ENCODE measurements at regions not wholly inside any gene's neighbourhood (a gene's known extent, or its start where the extent isn't known, plus 50 kb on each side); places are given as distances from the start of the nearest gene placed in this dataset.
"Not testable (repeated sequence)": the region's sequence is repeated elsewhere in the genome, so short reads cannot be mapped to it uniquely, and the experiment has no call there.

DNA sequence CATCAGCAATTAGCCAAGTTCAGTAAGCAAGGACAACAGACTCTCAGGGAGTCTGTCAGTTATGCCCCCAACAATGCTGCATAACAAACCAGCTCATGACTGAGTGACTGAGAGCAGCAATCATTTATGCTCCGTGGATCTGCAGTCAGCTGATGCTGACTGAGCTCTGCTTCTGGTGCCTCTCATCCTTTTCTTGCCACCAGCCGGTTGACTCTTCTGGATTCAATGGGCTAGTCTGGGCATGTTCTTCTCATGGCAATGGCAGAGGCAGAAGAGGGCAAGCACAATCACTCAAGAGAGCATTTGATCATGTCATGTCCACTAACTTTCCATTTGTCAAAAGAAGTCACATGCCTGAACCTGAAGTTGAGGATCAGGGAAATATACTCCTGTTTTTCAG, 157.0 kb upstream of the NTRK2 start:
- DNase-seq = no peak

DNA sequence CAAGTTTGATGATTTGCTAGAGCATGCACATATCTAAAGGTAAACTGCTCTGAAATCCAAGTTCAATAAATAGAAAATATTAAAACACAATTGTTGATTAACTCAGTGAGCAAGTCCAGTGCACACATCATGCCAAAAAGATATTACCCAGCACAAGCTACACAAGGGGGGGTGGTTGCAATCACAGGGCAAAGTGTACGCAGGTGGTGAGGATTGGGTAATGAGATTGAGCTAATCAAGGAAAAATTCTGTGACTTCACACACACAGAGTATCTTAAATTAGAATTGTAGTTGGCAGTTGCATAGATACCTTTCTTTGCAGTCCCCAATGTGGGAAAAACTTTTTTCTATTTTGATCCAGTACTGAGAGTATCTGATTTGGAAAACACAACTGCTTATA, 156.1 kb upstream of the NTRK2 start:
- DNase-seq = no peak

DNA sequence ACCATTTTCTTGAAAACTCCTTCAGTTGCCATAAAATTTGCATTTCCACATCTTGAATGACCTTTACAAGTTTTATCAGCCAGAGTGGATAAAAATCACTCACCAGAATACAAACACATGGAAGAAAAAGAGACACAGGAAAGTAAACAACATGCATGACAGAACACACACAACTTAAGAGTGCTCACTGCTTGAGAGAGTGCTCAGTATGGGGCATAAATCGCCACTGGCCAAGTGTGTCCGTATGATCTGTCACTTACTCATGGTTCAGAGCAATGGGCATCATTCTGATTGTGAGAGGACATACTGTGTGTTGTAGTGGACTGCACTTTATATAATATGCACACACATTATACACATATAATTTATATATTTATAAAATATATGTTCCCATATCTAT, 155.6 kb upstream of the NTRK2 start:
- no peak for DNase-seq

DNA sequence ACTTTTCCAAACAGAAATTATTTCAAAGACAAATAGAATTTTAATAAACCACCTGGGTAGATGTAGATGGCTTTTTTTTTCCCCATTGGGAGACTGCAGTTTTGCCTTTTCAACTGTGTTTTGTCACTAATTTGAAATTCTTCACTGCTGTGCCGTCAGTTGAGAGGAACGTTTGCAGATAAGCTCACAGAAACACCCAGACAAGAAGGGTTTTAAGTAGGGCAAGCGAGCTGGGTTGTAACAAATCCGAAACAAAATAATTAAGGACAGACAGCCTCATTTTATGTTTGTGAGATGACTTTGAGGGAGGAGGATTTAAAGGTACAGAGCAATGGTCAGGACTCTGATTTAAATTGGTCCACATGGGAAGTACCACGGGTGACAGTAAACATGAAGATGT, 155.1 kb upstream of the NTRK2 start:
- DNase-seq = no peak

DNA sequence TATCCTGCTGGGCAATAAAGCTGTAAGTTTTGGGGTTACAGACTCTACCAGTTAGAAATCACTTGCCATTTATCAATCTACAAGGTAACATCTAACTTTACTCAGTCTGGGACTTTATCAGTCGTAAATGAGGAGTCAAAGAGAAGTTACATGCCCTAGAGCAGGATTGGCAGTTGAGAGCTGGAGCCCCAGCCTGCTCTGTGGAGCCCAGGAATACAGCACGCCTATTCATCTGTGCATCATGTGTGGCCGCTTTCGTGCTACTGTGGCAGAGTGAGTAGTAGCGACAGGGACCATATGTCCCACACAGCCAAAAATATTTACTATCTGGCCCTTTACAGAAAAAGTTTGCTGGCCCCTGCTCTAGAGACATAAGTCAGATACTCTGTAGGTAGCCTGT, 152.5 kb upstream of the NTRK2 start:
- no peak for DNase-seq

DNA sequence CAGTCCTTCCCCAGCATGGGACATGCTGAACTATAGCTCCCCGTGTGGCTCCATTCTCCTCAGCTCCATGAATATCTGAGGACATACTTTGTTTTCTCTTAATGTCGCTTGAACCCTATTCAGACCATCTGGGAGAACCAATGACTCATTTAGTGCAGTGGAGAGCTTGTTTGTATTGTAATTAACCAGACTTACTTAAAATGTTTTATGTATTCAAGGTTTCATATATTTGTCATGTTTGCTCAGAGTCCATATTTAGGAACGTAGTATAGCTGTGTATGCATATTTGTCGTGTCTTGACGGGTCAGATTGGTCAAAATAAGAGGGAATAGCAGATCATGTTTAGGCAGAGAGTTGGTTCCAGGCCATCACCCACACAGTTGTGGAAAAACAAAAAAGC, 150.1 kb upstream of the NTRK2 start:
- DNase-seq = no peak

DNA sequence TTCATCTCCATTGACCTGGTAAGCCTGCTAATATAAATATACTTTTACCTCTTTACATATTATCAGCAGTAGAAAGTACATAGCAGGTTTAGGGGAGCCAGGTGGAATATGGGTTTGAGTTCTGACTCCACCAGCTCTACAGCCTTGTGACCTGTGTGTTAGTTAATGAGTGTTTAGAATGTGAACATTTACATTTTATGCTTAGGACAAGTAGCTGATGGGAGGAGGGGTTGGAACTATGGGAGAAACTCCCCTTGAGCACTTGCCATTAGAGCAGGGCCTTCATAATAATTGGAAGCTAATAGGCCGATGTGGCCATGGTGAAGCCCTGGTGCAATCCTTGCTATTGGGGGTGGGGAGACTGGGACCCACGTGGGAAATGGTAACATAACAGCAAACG, 148.3 kb upstream of the NTRK2 start:
- no peak for DNase-seq

DNA sequence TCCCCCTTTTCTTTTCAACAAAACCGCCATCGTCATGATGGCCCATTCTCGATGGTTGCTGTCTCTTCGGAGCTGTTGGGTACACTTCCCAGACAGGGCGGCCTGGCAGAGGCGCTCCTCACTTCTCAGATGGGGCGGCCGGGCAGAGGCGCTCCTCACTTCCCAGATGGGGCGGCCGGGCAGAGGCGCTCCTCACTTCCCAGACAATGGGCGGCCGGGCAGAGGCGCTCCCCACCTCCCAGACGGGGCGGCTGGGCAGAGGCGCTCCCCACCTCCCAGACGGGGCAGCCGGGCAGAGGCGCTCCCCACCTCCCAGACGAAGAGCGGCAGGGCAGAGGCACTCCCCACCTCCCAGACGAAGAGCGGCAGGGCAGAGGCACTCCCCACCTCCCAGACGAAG, 143.3 kb upstream of the NTRK2 start:
- DNase-seq = not testable (repeated sequence)

DNA sequence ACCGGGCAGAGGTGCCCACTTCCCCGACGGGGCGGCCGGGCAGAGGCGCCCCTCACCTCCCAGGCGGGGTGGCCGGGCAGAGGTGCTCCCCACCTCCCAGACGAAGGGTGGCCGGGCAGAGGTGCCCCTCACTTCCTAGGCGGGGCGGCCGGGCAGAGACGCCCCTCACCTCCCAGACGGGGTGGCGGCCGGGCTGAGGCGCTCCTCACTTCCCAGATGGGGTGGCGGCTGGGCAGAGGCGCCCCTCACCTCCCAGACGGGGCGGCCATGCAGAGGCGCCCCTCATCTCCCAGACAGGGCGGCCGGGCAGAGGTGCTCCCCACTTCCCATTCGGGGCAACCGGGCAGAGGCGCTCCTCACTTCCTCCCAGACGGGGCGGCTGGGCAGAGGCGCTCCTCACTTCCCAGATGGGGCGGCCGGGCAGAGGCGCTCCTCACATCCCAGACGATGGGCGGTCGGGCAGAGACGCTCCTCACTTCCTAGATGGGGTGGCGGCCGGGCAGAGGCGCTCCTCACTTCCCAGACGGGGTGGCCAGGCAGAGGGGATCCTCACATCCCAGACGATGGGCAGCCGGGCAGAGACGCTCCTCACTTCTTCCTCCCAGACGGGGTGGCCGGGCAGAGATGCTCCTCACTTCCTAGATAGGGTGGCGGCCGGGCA, 142.3 kb upstream of the NTRK2 start:
- DNase-seq = not testable (repeated sequence)

DNA sequence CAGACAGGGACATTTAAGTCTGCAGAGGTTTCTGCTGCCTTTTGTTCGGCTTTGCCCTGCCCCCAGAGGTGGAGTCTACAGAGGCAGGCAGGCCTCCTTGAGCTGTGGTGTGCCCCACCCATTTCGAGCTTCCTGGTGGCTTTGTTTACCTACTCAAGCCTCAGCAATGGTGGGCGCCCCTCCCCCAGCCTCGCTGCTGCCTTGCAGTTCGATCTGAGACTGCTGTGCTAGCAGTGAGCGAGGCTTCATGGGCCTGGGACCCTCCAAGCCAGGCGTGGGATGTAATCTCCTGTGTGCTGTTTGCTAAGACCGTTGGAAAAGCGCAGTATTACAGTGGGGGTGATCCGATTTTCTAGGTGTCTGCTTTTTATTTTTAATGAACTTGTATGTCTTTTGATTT, 133.6 kb upstream of the NTRK2 start:
- DNase-seq = not testable (repeated sequence)

DNA sequence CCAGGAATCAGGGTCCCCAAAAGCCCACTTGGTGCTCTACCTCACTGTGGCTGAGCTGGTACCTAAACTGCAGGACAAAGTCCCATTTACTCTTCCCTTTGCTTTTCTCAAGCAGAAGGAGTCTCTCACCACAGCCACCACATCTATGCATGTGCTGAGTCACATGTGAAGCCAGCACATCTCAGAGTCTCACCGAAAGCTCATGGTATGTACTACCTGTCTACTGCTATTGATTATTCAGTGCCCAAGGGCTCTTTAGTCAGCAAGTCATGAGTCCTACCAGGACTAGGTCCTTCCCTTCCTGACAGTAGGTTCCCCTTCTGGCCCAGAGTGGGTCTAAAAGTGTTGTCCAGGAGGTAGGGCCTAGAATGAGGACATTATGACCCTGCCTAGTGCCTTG, 130.7 kb upstream of the NTRK2 start:
- no peak for DNase-seq

DNA sequence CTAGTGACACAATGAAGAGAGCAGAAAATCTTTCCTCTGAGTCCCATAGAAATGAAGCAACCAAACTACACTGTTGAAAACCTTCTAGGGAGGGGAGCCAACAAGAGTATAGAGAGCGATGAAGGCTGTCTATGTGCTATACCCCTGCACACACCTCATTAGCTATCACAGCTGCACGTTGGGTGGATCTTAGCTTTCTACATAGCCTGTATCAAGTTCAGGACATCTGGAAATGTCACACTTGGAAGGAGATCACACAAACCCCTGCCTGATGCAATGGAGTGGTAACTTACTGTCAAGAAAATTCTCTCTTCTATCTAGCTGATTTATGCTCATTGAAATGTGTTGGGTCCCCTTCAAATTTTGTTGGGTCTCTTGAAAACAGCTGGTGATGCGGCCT, 127.0 kb upstream of the NTRK2 start:
- DNase-seq = no peak

DNA sequence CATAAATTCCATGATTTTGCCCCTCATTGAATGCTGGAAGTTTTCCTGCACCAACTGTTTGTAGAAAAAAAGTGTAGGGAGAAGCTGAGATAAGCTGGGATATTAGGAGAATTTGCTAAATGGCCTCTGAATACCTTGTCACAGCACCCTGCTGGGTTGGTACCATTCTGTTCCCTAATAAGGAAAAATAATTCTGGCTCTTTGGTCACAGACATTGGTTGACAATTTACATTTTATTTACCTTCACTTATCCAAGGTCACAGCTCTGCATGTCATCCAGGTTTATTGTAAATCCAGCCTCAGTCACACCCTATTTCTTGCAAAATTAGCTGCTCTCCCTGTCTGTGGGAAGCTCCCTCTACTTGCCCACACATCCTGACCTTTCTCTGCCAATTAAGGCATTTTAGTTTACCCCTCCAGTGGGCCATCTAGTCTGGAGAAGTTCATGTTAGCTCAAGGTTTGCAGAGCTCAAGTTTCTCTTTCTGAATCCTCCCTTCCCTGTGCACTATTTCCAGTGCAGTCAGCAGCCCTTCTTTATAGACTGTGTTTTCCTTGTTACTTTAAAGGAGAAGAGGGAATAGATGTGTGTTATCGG, 115.4 kb upstream of the NTRK2 start:
- DNase-seq = no peak

DNA sequence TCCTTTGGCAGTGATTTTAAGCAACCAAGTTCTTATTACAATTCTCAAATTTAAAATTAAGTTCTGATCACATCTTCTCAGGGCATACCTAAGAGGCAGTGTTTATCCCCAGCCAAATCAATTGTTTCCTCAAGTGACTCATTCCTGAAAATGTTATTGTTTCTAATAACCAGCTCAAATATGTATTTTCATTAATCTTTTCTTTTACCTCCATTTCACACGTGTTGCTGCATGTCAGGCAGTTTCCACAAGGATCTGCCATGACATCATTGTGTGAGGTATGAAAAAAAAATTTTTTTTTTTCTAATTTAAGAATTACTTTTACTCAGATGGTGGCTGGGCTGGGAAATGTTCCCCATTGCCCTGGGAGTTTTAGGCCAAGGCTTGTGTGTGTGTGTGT, 113.0 kb upstream of the NTRK2 start:
- DNase-seq = no peak

DNA sequence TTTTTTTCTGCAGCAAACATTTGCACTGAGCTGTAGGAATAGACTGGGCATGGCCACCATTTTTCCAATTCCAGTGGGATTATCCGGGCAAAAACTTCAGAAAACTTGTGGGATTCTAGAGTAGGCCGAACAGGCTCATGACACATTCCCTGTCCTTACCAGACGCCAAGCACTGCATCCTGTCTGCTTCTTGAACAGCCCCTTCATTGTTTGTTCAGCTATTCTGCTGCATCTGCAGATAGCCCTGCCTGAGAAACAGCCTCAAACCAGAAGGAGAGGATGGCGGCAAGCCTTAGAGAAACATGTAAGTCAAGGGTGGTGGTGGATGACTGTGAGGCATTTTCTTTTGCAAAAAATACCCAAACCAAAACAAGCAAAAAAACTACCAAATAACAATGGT, 111.8 kb upstream of the NTRK2 start:
- no peak for DNase-seq

DNA sequence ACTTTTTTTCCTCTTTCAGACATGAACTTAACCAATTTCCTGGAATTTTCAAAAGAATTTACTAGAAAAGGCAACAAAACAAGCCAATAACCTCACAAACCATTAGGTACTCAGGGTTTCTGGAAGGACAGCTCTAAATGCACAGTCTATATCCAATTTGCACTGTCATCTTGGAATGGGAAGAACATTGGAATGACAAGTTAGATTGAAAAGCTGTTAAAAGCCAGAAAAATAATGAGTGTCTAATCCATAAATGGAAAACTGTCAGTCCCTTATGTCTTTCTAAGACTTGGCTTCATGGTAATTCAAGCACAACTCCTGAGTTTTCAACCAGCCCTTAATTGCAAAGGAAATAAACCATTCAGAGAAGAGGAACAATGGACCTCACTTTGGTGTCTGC, 105.8 kb upstream of the NTRK2 start:
- no peak for DNase-seq

DNA sequence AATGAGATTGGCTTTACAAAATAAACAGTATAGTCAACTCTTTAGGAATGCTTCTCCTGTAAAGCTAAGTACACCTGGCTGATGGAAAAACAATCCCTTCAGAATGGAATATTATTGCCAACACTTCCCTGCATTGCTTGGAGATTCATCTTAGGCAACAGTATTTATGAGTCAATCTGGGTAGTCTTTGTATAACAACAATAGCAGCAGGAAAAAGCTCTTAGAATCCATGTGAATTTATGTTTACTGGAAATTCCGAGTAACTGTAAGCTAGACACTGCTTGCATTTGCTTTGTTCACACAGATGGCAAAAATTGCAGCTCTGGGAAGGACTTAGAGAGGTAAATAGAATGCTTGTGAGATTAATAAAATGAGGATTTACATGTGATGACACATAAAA, 101.7 kb upstream of the NTRK2 start:
- DNase-seq = no peak

DNA sequence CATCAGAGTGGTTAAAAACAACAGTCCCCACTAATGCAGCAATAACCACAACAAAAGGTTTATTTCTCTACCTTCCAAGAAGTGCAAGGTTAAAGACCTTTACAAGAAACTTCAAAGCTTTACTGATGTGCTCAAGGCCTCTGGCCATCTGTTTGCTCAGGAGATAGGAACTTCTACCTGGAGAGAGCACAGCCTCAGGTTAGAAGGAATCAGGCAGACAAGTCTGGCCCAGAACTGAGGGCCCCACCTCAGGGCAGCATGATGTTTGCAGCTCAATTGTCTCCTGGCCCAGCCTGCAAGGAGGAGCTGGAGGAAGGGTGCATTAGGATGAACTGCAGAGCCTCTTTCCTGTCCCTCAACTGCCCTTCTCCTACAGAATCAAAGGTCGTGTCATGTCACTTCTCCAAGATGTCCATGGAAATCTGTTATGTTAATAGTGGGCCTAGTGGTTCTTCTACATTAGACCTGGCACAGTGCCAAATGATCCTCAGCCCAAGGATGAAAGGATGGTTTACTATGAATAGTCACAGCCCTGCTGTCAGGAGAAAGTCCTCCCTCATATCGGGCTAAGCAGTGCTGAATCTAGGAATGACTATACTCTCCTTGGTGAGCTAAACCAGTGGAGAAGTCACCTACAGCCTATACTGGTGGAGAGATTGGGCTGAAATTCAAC, 98.9 kb upstream of the NTRK2 start:
- DNase-seq = no peak

DNA sequence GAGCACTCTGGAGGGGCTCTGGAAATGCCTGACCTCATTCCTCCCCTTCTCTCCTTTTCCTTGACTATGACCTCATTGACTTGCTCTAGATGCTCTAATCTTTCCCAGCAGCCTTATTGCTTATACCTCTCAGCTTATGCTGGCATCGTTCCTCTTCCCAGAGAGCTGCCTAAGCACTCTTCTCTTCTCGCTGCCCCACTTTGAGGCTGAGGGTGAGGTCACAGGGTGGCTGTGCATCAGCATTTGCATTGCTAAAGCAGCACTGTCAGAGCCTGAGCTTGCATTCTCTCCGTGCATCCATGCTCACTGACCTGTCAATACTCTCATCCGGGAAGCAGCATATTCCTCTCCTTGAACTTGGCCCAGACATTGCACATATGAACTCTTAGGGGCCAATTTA, 96.4 kb upstream of the NTRK2 start:
- no peak for DNase-seq

DNA sequence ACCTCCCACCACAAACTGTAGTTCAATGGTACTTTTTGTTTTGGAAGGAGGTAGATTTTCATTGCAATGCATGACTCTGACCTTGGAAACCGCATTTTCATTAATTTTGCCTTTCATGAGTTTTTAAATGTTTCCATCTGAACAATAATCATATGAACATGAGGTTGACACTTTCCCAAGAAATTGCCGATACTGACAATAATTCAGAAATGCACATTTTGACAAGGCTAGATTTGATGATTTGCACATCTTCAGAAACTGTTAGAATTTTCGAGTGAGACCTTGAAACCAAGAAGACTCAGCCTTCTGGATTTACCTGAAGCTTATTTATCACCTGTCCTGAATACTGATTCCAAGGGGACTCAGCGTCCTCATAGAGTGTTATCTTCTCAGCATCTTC, 93.8 kb upstream of the NTRK2 start:
- no peak for DNase-seq

DNA sequence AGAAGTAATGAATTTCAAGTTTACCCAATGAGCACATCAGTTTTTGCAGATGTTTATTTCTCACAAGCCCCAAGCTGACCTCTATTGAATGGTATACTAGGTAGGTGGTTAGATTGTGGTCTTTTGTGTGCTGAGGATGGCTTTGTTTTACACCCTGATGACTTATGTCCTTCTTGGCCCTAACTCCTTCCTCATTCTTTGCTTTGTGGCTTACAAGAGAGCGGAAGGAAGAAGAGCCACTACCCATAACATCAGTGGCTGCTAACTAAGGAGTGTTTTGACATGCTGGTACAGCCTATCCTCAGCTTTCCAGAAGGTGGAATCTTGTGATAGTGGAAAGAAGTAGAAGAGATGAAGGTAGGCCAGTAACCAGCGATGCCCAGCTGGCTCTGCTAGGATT, 85.7 kb upstream of the NTRK2 start:
- no peak for DNase-seq

DNA sequence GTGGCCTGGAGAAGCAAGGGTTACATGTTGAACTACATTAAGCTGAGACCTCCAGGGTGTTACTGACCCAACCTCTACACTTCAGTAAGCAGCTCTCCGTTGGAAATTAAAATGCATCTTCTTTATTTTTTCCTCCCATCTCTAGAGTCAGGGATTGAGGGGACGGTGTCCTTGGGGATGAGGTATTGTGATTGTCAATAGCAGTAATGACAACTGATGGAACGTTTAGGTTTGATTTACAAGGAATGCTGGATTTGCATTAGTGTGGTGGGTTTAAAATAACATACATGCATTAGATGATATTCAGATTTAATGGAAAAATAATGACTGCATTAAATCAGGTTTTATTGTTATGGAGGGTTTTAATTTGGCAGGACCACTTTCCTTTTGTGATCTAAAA, 82.9 kb upstream of the NTRK2 start:
- no peak for DNase-seq

DNA sequence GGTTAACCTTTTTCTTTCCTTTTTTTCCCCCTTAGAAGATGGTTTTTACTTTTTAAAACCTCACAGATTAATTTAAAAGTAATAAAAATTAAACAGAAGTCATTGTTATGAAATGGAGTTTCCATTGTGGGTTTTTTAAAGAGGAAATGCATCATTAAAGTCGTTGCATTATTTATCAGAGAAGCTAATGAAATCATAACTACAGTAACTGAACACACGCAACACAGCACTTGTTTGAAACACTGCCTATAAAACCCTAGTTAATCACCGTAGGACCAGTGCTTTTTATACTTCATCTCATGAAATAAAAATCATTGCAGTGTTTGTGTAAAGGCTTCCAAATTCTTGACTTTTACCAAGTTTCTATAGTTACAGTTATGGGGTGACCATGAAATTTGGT, 82.4 kb upstream of the NTRK2 start:
- DNase-seq = no peak

DNA sequence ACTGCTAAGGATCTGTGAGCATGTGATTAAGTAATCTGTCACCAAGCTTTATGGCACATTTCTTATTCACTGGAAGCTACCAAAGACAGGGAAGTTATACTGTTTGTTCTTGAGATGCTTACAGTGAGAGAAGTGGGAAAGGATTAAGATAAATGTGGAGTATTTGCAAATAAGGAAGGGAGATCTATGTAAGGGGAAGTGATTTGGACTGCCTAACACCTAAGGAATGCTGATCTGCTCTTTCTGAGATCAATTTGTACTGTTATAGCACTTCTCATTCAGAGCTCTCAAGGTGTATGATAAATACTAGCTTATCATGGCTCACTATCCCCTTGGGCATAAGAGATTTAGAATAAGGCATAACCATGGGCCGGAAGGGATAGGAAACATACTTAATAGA, 80.0 kb upstream of the NTRK2 start:
- DNase-seq = no peak

DNA sequence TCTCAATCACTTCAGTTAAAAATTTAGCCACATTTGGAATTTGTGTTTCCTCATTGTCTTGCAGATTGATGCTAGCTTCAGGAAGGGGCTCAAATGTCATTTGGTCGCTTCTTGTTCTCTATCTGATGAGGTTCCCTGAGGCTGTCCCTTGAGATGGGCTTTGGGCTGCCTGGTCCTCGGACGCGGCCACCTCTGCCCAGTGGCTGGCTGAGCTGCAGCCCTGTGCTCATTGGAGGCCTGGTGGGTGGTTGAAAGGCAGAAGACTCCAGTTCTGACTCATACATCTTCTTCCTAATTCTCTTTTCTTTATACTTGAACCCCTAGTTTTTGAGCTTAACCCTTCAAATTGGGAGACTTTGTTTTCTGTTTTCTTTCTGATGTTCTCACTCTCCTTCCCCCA, 78.8 kb upstream of the NTRK2 start:
- no peak for DNase-seq

Data from activated CD4-positive, alpha-beta T cell treated with anti-CD3 and anti-CD28 coated beads, Interleukin-2, Interleukin-6, amounts not matched to agents 100 ng/mL and 50 ng/mL, durations not matched to agents 16 hours and 8 hours (primary cell).